Lower leg skin (tissue), 4 donors: ENCODE measurements at regions not wholly inside any gene's neighbourhood (a gene's known extent, or its start where the extent isn't known, plus 50 kb on each side); places are given as distances from the start of the nearest gene placed in this dataset.
"Not testable (repeated sequence)": the region's sequence is repeated elsewhere in the genome, so short reads cannot be mapped to it uniquely, and the experiment has no call there.

Experiments
- DNase-seq, 2 donors: peaks; one replicate each; pipeline ENCODE4 v3.0.0-alpha.2; 2019; ENCODE audit warnings: low spot score in 2 of 2
- H3K4me3 ChIP-seq: fragments of 200-600 bp; sonication (generic); 2 replicates; pipeline ENCODE4 v1.5.1; 2017; ENCODE audit warnings: mild to moderate bottlenecking, low read depth; ENCODE audit not compliant: poor library complexity, severe bottlenecking
- POLR2A ChIP-seq, 2 donors: fragments of 450-650 bp; IDR thresholded peaks; one replicate each; pipeline ENCODE4 v1.6.1; 2016 to 2017; ENCODE audit warnings: antibody characterized with exemption in 2 of 2, mild to moderate bottlenecking in 1 of 2, moderate library complexity in 1 of 2
- WGBS, 2 donors: methylation state at CpG; one replicate each; pipeline ENCODE4 v1.1.5; 2018; 5-methylcytosine and 5-hydroxymethylcytosine counted together
- intact Hi-C: fragments of 100-400 bp; cut with DNase I; formaldehyde crosslinking; loops from one replicate; pipeline ENCODE4 v1.15.0; 2023; ENCODE audit warnings: low total_unique reads
- TF ChIP-seq, protein P1 (sequence below), 3 donors: fragments of 450-650 bp; IDR thresholded peaks; one replicate each; pipeline ENCODE4 v1.5.1; 2016; ENCODE audit warnings: antibody characterized with exemption in 3 of 3, mild to moderate bottlenecking in 3 of 3, moderate library complexity in 2 of 3

DNA sequence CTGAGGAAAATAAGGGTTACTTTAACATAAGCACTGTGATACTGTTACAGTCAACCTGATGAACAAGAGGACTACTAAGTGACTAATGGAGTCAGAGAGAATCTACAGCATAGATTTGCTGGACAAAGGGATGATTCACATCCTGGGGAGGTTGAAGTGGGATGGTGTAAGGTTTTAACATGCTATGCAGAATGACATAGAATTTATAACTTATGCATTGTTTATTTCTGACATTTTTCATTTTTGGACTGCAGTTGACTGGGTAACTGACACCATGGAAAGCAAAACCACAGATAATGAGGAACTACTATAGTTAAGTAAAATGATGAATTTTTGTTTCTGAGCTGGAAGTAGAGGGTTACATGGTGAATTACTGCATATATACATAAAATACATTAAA lies 389.2 kb downstream of the MAT2B start:
- no peak overlapping the region for H3K4me3 ChIP-seq
- intact Hi-C loops: no loop called here
- TF ChIP-seq, protein P1, sequence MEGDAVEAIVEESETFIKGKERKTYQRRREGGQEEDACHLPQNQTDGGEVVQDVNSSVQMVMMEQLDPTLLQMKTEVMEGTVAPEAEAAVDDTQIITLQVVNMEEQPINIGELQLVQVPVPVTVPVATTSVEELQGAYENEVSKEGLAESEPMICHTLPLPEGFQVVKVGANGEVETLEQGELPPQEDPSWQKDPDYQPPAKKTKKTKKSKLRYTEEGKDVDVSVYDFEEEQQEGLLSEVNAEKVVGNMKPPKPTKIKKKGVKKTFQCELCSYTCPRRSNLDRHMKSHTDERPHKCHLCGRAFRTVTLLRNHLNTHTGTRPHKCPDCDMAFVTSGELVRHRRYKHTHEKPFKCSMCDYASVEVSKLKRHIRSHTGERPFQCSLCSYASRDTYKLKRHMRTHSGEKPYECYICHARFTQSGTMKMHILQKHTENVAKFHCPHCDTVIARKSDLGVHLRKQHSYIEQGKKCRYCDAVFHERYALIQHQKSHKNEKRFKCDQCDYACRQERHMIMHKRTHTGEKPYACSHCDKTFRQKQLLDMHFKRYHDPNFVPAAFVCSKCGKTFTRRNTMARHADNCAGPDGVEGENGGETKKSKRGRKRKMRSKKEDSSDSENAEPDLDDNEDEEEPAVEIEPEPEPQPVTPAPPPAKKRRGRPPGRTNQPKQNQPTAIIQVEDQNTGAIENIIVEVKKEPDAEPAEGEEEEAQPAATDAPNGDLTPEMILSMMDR (IDR thresholded peaks at IDR 0.05): no peak
- TF ChIP-seq POLR2A (IDR thresholded peaks at IDR 0.05): no peak
- DNase-seq: no peak

DNA sequence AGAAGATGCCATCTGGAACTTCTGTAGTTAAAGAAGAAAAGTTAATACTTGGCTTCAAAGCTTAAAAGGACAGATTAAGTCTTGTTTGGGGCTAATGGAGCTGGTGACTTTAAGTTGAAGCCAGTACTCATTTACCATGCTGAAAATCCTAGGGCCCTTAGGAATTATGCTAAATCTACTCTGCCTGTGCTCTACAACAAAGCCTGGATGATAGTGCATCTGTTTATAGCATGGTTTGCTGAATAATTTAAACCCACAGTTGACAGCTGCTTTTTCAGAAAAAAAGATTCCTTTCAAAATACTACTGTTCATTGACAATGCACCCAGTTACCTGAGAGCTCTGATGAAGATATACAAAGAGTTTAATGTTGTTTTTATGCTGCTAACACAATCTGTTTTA lies 393.5 kb downstream of the MAT2B start:
- no peak for TF ChIP-seq POLR2A (IDR thresholded peaks at IDR 0.05)
- TF ChIP-seq, protein P1 (IDR thresholded peaks at IDR 0.05): no peak
- H3K4me3 ChIP-seq: no peak overlapping the region
- intact Hi-C loops: no loop called here
- no peak for DNase-seq

DNA sequence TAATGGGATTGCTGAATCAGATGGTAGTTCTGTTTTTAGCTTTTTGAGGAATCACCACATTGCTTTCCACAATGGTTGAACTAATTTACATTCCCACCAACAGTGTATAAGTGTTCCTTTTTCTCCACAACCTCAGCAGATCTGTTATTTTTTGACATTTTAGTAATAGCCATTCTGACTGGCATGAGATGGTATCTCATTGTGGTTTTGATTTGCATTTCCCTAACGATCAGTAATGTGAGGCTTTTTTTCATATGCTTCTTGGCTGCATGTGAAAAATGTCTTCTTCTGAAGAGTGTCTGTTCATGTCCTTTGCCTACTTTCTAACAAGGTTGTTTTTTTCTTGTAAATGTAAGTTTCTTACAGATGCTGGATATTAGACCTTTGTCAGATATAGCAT lies 402.4 kb downstream of the MAT2B start:
- 24 to 39% methylated on average over 1 of the region's 1 CpG for WGBS, 2 donors
- intact Hi-C loops, H3K4me3 ChIP-seq, DNase-seq: not testable (repeated sequence)

DNA sequence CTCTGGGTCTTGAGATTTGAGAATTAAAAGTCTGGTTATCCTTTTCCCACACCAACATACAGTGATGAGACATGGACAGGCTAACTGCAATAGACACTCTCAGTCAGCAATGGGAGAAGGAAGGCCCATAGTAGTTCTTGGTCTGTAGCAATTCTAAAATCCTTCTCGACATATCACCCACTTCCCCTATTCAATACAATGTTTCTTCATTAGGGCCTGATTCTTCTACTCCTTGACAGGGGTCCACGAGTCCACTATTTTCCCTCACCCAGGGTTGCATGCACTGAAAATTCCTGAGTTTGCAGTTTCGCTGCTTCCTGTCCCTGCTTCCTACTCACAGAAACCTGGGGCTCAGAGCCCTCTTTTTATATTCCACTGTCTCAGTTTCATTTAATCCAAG lies 402.8 kb downstream of the MAT2B start:
- 67 to 69% methylated on average over 3 of the region's 3 CpGs for WGBS, 2 donors
- DNase-seq: no peak
- intact Hi-C loops: no loop called here

DNA sequence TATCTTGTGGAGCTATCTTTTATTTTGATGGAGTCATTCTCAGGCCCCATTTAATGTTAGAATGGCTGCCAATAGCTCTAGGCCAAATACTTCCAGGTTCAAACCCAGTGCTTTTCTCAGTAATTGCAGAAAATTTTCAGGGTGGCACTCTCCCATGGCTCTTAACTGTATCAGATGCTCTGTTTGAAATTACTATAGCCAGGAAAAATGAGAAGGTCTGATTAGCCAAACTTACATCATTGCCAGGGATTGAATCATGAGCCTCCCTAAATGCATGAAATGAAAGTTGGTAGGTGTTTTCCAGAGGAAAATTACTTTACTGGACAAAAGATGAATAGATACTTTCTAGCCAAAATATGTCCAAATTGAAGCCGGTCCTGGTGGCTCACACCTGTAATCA lies 404.8 kb downstream of the MAT2B start:
- TF ChIP-seq, protein P1 (IDR thresholded peaks at IDR 0.05): no peak
- no peak for TF ChIP-seq POLR2A (IDR thresholded peaks at IDR 0.05)
- 69 to 91% methylated on average over 1 of the region's 1 CpG for WGBS, 2 donors
- H3K4me3 ChIP-seq: no peak overlapping the region
- no peak for DNase-seq
- intact Hi-C loops: no loop called here

More for the DNA sequence above, 402.8 kb downstream of the MAT2B start:
- TF ChIP-seq, protein P1 (IDR thresholded peaks at IDR 0.05): no peak
- TF ChIP-seq POLR2A (IDR thresholded peaks at IDR 0.05): no peak
- no peak overlapping the region for H3K4me3 ChIP-seq

DNA sequence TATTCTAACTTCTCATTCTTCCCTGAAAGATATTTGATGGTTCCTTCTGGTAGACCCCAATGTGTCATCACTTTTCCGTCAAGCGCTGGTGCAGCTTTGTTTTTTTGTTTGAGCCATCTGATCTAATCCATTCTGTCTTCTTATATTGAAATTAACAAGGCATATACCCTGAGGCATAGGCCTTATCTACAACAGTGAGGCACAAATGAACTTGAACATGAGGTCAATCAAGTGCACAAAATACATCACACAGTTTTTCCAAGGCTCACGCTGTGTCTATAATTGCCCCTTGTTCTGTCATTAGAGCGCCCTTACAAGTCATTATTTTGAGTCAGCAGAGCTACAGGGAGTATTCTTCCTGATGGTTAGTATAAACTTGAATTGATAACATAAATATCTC lies 406.6 kb downstream of the MAT2B start:
- TF ChIP-seq, protein P1 (IDR thresholded peaks at IDR 0.05): no peak
- TF ChIP-seq POLR2A (IDR thresholded peaks at IDR 0.05): no peak
- no peak overlapping the region for H3K4me3 ChIP-seq
- intact Hi-C loops: no loop called here
- no peak for DNase-seq
- WGBS, 2 donors: 85 to 87% methylated on average over 4 of the region's 4 CpGs
